Right lung (tissue), 2 donors: ENCODE measurements at regions not wholly inside any gene's neighbourhood (a gene's known extent, or its start where the extent isn't known, plus 50 kb on each side); places are given as distances from the start of the nearest gene placed in this dataset.
A peak's percentile ranks its signal among the peaks of the same experiment; 100 is the strongest.

Source experiments
- DNase-seq, 2 donors: peaks; one replicate each; pipeline ENCODE4 v3.0.0-alpha.2; 2013

DNA sequence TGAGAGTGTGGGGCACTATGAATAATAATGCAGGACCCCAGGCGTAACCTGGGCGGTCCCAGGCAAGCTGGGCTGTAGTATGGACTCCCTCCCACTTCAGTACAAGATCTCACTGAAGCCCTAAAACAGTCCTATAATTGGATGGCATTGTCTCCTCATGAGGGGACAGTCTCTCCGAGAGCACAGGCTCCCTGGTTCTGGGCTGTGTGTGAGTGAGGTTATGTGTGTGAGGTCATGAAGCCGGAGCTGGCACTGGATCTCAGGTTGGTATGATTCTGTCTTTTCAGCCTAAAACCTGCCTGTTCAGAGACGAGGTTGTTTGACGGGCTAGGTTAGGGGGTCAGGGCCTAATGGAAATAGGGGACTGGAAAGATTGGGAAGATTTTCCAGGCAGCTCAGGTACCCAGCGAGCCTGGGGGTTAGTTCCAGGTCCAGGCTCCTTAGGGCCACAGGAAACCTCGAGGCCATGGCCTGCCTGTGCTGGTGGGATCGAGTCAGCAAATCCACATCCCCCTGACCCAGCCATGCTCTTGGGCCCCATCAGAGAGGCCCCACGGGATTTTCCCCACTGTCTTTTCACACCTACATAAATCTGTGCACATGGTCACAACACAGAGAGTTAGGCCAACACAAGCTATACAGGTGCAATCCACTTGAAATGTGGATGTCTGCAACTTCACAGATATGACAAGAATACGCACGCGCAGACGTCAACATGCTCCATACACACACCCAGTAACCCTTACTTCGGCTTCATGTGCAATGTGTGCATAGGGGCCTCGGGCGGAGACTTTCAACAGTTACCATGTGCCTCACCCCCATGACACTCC is 94.8 kb downstream of the INHBB start:
- DNase-seq = no peak

DNA sequence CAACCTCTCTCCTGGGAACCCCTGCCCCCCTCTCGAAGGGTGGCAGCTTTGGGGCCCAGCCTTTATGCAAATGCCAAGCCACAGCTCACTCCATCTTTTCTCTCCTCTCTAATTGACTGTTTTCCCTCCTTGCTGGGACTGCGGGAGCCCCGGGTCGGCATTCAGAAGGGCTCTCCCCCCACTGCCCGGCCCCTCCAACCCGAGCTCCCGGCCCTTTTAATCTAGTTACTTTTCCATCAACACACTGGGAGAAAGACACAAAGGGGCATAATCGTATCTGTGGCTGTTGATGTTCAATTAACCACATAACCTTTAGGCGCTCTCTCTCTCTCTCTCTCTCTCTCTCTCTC is 95.4 kb downstream of the INHBB start:
- DNase-seq = no peak

DNA sequence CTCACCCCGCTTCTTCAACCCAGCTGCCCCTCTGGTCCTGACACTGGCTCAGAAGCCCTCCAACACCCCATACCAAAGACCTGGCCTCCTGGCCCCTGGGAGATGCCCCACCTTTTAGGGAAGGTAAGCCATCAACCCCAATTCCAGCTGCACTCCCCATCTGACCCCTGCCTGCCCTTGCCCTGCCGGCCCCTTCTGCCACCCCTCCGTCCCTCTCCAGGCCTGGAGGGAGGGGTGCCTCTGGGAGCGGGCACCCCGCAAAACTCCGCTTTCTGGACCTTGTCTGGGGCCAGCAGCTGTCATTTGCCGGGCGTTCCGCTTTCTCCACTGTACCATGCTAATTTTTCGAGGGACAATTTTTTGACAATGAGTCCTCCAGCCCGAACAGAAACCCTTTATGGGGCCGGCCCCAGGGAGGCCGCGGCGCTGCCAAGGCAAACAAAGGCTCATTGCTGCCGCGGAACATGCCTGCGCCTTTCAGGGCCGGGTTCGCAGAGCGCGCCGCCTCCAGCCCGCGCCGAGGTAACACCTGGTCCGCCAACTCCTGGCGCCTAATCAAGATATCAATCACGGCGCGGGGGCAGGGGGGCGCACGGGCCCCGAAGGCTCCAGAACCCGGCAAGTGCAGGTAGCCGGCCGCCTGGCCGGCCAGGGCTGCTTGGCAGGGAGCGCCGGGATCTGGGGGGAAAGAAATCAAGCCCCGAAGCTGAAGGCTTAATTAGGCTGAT is 96.0 kb downstream of the INHBB start:
- DNase-seq = peak; percentile 46 to 49

DNA sequence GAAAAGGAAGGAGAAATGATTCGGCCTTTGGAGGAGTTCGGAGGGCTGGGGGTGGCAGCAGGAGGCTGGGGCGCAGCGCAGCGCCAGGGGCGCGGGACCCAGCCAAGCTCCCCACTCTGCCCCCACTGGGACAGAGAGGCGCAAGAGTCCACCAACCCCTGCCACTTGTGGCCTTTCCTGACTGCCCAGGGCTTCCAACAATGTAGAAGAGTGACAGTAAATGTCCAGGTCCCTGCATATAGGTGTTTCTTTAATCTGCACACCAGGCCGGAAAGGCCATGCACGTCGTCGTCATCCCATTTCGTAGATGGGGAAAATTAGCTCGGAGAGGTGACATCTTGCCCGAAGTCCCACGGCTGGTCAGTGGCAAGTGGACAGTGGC is 96.6 kb downstream of the INHBB start:
- no peak for DNase-seq

DNA sequence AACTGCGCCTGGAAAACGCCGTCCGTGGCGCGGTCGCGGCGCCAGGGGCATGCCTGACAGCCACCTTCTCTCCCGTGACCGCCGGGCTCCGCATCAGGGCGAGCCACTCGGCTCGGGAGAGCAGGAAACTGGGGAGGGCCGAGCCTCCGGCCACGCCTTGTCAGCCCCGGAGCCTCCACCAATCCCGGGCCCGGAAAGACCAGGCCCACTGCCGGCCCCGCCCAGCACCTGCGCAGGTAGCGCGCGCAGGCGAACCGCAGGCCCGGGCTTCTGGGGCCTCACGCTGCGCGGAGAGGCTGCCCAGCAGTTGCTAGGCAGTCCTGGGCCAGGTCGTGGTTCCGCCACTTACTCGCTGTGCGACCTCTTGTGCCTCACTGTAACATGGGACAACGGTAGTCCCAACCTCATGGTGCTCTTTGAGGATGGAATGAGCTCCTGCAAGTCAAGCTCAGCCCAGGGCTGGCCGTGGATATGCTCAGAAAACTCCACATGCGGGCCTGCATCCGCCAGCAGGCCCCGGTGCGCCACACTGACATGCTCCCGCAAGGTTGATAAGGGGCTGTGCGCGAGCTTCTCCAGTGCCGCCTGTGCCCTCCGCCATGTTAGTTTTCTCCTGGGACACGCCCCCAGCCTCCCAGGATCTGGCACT is 97.1 kb downstream of the INHBB start:
- peak; percentile 46 for DNase-seq

DNA sequence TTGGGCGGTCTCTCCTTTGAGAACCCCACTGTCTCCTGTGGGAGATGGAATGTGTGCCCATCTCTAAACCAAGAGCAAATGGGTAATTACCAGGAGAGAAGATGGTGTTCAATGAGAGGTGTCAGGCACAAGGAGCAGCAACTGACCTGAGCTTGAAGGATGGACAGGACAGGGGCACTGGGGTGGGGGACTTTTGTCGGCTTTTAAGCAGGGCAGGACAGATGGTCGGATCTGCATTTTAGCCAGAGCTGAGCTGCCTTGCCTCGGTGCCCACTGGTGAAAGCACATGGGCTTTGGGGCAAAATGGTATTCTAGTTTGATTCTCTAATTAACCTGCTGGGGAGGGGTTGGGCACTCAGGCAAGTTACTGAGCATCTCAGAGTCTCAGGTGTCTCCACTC is 98.0 kb downstream of the INHBB start:
- no peak for DNase-seq

DNA sequence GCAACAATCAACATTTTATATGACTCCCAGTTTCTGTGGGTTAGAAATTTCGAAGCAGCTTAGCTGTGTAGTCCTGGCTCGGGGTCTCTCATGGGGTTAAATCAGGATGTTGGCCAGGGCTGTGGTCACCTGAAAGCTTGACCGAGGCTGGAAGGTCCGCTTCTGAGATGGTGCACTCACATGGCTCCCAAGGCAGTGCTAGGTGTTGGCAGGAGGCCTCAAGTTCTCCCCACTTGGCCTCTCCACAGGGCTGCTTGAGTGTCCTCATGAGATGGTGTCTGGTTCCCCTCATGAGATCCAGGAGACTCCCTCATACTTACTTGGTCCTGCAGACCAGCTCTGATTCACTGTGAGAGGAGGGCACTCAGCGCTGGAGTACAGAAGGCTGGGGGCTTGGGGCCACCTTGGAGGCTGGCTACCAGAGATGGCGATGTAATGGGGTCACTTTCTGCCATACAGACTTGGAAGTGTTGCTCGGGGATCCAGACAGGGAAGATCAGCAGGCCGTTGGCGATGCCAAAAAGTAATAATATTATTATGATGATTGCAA is 98.8 kb downstream of the INHBB start:
- no peak for DNase-seq

DNA sequence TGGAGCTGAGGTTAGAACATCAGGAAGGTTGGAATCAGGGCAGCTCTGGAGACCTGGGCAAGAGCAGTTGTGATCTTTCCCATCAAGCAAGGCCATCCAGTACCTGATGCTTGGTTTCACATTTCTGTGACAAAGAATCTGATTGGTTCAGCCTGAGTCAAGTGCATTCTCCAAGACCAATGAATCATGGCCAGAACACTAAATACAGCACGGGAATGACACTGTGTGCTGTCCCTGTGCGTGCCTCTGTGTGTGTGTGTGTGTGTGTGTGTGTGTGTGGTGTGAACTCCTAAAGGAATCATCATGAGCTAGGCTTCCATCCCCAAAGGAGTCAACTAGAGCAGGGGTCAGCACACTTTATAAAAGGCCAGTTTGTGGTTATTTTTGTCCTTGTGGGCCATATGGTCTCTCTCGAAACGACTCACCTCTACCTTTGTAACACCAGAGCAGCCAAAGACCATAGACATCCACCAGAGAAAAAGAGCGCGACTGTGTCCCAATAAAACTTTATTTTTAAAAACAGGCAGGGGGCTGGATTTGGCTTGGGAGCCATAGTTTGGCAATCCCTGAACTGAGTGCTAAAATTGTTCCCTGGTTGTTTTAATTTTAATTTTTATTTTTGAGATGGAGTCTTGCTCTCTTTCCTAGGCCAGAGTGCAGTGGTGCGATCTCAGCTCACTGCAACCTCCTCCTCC is 99.7 kb downstream of the INHBB start:
- DNase-seq = no peak

DNA sequence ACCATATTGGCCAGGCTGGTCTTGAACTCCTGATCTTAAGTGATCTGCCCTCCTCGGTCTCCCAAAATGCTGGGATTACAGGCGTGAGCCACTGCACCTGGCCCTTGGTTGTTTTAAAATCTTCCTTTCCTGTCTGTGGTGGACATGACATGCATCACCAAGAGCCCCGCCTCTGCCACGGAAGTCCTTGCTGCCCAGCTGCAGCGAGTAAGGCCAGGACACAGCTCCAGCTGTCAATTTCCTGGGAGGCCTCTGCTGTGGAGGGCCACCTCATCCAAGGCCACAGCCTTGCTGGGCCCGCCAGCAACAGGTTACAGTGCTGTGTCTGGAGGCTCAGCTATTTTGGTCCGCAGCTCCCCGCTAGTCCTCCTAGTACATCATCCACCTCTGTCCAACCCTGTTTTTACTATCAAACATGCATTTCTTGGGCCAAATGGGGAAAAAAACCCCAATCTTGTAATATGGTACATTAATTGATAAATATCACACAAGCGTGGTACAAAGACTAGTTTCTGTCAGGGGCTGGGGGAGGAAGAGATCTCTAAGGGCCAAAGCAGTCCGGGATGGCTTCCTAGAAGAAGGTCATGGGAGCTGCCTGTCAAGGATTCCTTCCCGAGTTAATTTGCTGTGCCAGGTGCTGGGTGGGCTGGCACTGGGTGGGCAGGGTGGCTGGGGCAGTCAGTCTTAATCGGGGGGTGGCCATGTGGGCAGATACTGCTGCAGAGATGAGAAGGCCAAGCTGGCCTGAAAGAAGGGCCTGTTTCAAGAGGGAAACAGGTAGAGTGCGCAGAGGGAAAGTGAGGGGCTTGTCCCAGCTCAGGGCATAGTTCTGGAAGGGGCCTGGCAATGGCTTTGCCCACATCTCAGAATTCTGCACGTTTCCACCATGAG is 100.5 kb downstream of the INHBB start:
- DNase-seq = no peak

DNA sequence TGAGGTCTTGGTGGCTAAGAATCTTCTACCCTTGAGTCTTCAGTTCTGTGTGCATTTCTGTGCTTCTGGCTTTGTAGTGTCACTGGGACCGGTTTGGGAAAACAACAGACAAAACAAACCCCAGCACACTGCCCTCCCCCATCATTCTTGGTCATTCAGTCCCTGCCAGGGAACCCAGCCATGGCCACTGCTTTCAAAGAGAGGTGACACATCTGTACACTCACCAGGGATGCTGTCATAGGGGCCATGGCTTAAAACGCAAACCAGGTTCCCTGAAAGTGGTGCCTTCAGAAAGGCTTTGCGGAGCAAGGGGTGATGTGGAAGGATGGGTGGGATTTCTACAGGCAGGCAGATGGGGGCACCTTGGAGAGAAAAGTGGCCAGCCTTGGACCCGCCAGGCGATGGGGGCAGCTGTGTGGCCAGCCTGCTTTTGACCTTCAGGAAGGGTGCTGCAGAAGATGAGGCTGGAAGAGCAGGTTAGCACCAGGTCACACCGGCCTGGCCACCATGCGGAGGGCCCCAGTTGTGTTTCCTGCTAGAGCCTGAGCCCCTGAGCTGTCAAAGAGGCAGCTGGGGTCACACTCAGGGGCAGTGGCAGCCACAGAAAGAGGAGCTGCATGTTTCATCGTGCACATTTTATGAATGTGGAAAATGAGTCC is 101.3 kb downstream of the INHBB start:
- DNase-seq = no peak

DNA sequence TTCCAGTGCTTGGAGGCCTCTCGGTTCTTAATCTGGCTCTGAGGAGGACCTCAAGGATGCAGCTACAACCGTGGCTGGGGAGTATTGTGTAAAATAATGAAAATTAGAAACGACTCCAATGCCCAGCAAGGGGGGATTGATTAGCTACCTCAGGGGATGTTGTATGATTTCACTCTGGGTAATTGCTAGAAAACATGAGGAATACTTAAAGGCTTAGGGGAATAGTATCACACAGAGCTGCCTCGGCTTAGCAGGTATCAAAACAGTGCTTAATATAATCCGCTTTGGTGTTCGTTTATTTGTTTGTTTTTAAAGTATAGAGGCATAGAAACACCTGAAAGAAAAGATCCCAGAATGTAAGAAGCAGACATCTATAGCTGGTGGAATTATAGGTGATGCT is 102.5 kb downstream of the INHBB start:
- no peak for DNase-seq

DNA sequence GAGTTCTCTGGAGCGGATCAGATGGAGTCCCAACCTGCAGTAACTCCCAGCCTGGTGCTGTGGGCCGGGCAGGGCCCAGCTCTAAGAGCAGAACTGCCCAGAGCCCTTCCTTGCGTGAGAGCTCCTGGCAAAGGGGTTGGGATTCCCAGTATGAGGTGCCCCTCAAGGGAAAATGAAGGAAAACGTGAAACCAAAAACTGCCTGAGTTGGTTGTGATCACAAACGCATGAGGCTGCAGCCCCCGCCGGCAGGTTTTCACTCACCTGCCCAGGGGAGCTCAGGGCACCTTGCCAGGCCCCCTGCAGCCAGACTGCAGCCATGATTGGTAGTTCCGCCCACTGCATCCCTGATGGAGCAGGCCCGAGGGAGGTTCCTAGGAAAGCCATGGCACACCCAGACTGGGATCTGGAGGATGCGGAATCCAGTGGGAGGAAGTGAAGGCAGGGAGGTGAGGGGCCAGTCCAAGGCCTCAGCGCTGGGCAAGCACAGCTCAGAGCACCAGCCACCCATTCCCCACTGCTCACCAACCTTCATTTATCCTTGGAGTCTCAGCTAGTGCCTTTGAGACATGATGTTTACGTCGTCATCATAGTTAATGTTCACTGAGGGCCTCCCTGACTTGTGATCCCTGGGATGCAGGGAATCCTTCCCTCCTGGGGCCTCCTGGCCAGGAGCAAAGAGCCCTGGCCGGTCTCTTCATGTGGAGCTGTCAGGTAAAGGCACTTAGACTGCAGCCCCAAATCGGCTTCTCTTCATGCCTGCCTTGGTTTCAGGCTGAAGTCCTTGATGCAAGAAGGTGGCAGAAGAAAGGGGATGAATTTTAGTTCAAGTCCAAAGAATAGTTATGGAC is 103.2 kb downstream of the INHBB start:
- DNase-seq = no peak

DNA sequence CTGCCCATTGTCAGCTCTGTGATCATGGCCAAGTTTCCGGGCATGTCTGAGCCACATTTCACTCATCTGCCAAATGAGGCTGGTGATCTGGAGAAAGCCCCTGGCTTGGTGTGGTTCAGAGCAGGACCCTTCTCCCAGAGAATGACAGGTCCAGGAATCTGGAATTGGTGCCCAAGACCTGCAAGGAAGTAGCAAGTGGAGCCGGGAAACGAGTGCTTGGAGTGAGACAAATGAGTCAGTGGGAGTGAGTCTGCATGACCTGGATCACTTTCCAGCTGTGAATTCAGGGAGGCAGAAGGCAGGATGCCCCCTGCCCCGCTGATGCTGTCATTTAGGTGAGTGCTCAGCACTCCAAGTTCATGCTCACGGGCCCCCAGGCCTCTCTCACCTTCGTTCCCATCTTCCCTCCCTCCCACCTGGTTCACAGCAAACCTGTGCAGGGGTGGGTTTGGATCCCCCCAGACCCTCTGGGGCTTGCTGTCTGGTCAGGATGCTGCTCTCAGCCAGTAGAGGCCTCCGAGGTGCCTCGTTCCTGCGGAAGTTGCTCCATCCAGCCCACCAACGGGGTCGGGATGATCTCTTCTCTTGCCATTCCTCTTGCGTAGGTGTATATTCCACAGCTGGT is 104.4 kb downstream of the INHBB start:
- DNase-seq = no peak

DNA sequence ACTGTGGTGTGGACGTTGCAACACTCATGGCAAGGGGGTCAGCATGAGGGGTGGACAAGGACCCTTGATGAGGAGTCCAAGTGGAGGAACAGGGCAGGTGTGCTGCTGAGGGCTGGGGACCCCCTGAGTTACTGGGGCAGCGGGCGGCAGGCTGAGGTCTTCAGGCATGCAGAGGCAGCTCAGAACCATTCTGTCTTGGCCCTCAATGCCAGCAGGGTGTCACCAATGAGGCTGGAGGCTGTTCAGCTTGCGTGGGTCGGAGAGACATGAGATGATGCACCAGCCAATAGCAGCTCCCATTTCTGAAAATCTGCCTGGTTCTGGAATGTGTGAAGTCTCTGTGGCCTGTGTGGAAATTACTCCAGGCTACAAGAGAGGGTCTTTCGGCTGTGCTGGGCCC is 105.4 kb downstream of the INHBB start:
- DNase-seq = no peak

DNA sequence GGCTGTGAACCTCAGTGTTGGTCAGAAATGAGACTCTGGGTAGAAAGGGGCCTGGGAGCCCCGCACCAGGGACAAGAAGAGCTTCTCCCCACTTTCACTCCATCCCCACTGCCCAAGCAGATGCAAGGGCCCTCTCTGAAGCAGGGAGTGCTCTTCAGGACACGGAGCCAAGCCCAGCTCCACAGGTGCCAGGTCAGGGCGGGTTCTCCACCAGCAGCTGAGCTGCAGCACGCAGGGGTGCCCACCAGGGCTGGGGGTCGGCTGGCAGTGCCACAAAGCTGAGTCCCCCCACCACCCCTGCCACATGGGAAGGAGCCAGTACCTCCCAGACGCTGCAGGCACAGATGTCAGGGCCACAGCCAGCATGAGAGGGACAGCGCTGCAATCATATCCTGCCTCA is 106.2 kb downstream of the INHBB start:
- no peak for DNase-seq

DNA sequence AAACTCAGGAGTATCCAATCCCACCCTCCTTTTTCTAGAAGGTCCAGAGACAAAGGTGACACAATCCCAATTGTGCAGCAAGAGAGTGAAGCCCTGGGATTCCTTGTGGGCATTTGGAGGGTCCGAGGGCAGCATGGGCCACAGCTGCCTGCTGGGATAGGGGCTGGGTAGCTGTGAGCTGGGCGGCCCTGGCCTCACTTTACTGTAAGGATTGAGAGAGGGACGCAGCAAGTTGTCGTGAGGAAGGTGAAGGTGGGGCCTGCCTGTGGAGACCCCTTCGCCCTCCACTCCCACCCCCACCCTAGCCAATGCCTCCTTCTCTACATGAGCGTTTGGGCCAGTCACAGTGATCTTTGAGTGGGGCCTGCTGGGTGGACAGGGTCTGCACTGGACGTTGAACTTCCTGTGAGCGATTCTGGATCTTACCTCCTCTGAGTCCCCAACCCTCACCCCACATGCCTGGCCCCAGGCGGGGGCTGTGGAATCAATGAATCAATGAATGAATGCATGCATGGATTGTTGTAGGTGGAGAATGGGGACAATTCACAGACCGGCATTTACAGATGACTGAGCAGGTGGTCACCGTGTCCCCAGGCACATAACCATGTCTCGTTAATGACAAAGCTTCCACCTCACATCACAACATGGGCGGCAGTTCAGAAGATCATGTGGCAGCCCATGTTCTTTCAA is 107.2 kb downstream of the INHBB start:
- no peak for DNase-seq

DNA sequence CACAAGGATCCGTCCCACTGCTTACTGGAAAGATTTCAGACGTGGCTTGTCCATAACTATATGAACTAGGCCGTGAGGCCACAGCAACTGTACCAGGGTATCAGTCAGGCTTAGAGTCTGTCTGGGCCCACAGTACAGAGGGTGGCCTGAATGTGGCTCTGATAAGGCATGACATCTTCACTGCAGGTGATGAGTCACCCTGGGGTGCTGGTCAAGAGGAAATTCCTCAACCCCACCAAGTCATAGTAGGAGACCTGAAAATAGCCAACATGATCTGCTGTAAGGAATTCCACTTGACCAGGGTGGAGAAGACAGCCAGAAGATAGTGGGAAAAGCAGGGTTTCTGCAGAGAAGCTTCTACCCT is 107.7 kb downstream of the INHBB start:
- no peak for DNase-seq

DNA sequence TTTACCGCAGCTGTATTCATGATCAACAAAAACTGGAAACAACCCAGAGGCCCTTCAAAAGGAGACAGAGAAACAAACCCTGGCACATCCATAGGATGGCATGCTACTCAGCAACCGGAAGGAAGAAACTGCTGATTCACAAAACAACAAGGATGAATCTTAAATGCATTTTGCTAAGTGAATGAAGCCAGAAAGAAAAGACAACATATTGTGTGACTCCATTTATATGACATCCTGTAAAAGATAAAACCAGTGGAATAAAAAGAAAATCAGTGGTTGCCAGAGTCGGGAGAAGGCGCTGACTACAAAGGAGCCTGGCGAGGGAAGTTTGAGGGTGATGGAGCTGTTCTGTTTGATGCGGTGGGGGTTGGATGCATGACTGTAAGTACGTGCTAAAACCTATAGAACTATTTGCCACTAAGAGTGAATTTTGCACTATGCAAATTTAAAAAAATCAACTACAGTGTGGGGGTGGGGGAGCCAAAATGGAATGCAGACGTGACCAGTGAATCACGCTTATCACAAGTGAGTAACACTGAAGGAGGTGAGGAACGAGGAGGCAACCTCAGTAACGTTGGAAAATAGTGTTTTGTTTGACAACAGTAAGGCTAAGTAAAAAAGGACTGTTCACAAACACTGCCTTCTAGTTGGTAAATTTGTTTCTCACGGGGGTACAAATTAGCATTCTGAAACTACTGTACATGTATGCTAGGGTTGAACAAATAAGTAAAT is 108.9 kb downstream of the INHBB start:
- DNase-seq = no peak
